Naive thymus-derived CD4-positive, alpha-beta T cell (primary cell): ENCODE measurements at regions not wholly inside any gene's neighbourhood (a gene's known extent, or its start where the extent isn't known, plus 50 kb on each side); places are given as distances from the start of the nearest gene placed in this dataset.
A peak's percentile ranks its signal among the peaks of the same experiment; 100 is the strongest.

Source experiments
- ATAC-seq: fragments of 150-1000 bp; cut with Tn5 transposase; 2 replicates; pipeline ENCODE4 v1.10.0; 2021; ENCODE audit warnings: mild to moderate bottlenecking, moderate library complexity
- CTCF ChIA-PET: fragments of 350-600 bp; sonication (Branson Sonifier 250); formaldehyde crosslinking; loops from one replicate; lab custom pipeline; 2021; ENCODE audit warnings: antibody characterized with exemption; lab: Charles Lee
- POLR2A ChIA-PET: fragments of 350-600 bp; sonication (Branson Sonifier 250); formaldehyde crosslinking; loops from one replicate; lab custom pipeline; 2021; ENCODE audit warnings: antibody characterized with exemption, inconsistent platforms; lab: Charles Lee
- DNase-seq, 9 donors: peaks; one replicate each; pipeline versions ENCODE4 v3.0.0 to v3.0.0-alpha.2; 2020 to 2022; ENCODE audit warnings: mixed read lengths in 1 of 9
- H3K27ac ChIP-seq: one replicate; pipeline ENCODE4 v1.7.0; 2013; ENCODE audit warnings: mild to moderate bottlenecking, low read depth, low read length, moderate library complexity
- H3K27me3 ChIP-seq, 2 donors: one replicate each; pipeline ENCODE4 v1.7.0; 2013; ENCODE audit warnings: low read length in 2 of 2, mild to moderate bottlenecking in 2 of 2, moderate library complexity in 2 of 2; ENCODE audit not compliant: control insufficient read depth in 2 of 2, insufficient read depth in 2 of 2
- H3K36me3 ChIP-seq, 3 experiments: 1 replicate in 2 of 3; 2 replicates in 1 of 3; pipeline ENCODE4 v1.7.0; 2013; ENCODE audit warnings: low read length in 3 of 3, mild to moderate bottlenecking in 3 of 3, moderate library complexity in 1 of 3; ENCODE audit not compliant: insufficient read depth in 3 of 3, control insufficient read depth in 2 of 3
- H3K4me1 ChIP-seq, 2 donors: one replicate each; pipeline ENCODE4 v1.7.0; 2013; ENCODE audit warnings: low read length in 2 of 2, mild to moderate bottlenecking in 2 of 2, moderate library complexity in 1 of 2; ENCODE audit not compliant: control insufficient read depth in 2 of 2, insufficient read depth in 2 of 2
- H3K4me3 ChIP-seq: 2 replicates; pipeline ENCODE4 v1.7.0; 2013; ENCODE audit warnings: mild to moderate bottlenecking, low read length
- H3K9me3 ChIP-seq, 3 experiments: 1 replicate in 2 of 3; 2 replicates in 1 of 3; pipeline ENCODE4 v1.7.0; 2013; ENCODE audit warnings: low read length in 3 of 3; ENCODE audit not compliant: control insufficient read depth in 2 of 3
- H3K27ac Mint-ChIP-seq, 9 donors: one replicate each; pipeline ENCODE4 v1.8.0; 2020 to 2022; ENCODE audit warnings: mixed read lengths in 9 of 9, mild to moderate bottlenecking in 8 of 9, moderate library complexity in 5 of 9, inconsistent platforms in 2 of 9
- H3K27me3 Mint-ChIP-seq, 5 donors: one replicate each; pipeline ENCODE4 v1.8.0; 2021 to 2022; ENCODE audit warnings: mixed read lengths in 5 of 5, mild to moderate bottlenecking in 1 of 5
- H3K36me3 Mint-ChIP-seq, 5 donors: one replicate each; pipeline ENCODE4 v1.8.0; 2020 to 2022; ENCODE audit warnings: mixed read lengths in 5 of 5, mild to moderate bottlenecking in 3 of 5, inconsistent platforms in 1 of 5
- H3K4me1 Mint-ChIP-seq, 7 donors: one replicate each; pipeline ENCODE4 v1.8.0; 2020 to 2022; ENCODE audit warnings: mixed read lengths in 7 of 7, mild to moderate bottlenecking in 3 of 7, inconsistent platforms in 1 of 7
- H3K4me3 Mint-ChIP-seq, 10 donors: one replicate each; pipeline ENCODE4 v1.8.0; 2020 to 2022; ENCODE audit warnings: mild to moderate bottlenecking in 10 of 10, mixed read lengths in 10 of 10, moderate library complexity in 6 of 10, inconsistent platforms in 2 of 10
- H3K9me3 Mint-ChIP-seq, 11 donors: one replicate each; pipeline ENCODE4 v1.8.0; 2020 to 2022; ENCODE audit warnings: mixed read lengths in 11 of 11, mild to moderate bottlenecking in 4 of 11, inconsistent platforms in 1 of 11, moderate library complexity in 1 of 11
- intact Hi-C, 2 donors: fragments of 100-400 bp; cut with micrococcal nuclease; formaldehyde crosslinking; loops; one replicate each; pipeline ENCODE4 v1.15.1; 2023

DNA sequence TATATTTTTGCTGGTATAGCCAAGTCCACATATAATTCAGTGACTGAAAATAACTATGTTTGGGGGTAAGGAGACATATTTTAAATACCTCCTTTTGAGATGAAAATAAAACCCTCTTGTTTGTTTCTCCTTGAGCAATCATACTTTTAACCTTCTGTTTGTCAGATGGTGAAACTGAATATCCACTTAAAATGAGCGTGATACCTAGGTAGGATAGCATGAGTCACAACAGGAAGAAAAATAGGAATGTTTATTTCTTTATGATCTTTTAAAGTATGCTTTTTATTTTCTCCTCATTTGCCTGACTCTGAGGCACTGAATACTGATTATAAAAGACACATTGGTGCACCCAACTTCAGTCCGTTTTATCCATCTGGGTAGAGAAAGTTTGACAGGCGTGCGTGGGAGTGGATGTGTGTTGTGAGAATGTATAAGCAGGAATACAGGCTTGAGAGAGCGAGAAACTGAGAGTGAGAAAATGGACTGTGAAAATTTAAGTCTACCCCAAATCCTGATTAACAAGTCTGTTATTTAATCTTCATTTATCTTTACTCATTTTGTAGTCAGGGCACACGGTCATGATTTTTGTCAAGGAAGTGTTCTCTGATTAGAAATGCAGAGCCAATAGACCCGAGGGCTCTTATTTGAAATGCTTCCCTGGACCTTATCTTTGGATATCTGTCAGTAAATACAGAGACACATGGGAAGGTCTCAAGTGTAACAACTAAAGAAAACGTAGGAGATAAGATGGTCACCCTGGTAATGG is 62.1 kb upstream of the ANTXR2 start:
- H3K4me3 Mint-ChIP-seq = no peak overlapping the region
- H3K9me3 Mint-ChIP-seq = peaks cover 0 to 5% (median 0%) of the 10 kb centered on the region in 11 donors
- ATAC-seq (no peak), DNase-seq (no peak)
- Histone ChIP-seq H3K27me3 (no peaks in the 10 kb centered on the region), H3K9me3 (no peaks in the 10 kb centered on the region), H3K4me3 (no peak overlapping the region), H3K4me1 (peaks cover 18 to 20% of the 10 kb centered on the region in 2 donors), H3K36me3 (no peaks in the 10 kb centered on the region), H3K27ac (no peak overlapping the region)
- CTCF ChIA-PET = no interaction called here
- peaks cover 20 to 50% (median 28%) of the 10 kb centered on the region in 7 donors for H3K4me1 Mint-ChIP-seq
- peaks cover 0 to 17% (median 0%) of the 10 kb centered on the region in 5 donors for H3K36me3 Mint-ChIP-seq
- H3K27me3 Mint-ChIP-seq = no peaks in the 10 kb centered on the region
- peak overlapping the region in 3 of 9 donors; percentile 8 to 41 (median 38) for H3K27ac Mint-ChIP-seq
- intact Hi-C loops = no loop called here
- POLR2A ChIA-PET = interaction anchor here (1.7 kb wide), 1 partner anchor 37 kb away, joined by 10 read pairs; no protein-coding TSS in a partner anchor

DNA sequence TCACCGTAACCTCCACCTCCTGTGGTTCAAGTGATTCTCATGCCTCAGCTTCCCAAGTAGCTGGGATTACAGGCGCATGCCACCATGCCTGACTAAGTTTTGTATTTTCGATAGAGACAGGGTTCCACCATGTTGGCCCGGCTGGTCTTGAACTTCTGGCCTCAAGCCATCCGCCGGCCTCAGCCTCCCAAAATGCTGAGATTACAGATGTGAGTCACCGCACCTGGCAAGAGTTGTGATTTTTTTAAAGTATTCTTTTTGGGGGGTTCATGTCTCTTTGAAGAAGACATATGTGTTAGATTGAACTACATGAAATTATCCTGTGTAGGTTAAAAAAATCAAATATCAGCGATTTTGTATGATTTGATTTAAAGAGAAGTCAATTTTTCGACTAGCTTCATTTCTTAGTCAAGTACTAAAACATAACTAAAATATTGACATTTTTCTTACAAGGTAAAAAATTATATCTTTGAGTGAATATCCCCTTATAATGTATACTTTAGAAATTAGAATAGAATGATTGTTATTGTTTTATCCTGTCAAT is 60.3 kb upstream of the ANTXR2 start:
- Mint-ChIP-seq H3K9me3 (peaks cover 0 to 5% (median 0%) of the 10 kb centered on the region in 11 donors), H3K27ac (no peak overlapping the region), H3K27me3 (no peaks in the 10 kb centered on the region), H3K36me3 (peaks cover 0 to 18% (median 0%) of the 10 kb centered on the region in 5 donors), H3K4me1 (peaks cover 10 to 44% (median 27%) of the 10 kb centered on the region in 7 donors), H3K4me3 (no peak overlapping the region)
- Histone ChIP-seq H3K36me3 (no peaks in the 10 kb centered on the region), H3K27ac (no peak overlapping the region), H3K4me3 (no peak overlapping the region), H3K9me3 (no peaks in the 10 kb centered on the region), H3K27me3 (no peaks in the 10 kb centered on the region), H3K4me1 (peaks cover 13 to 15% of the 10 kb centered on the region in 2 donors)
- no peak for ATAC-seq
- POLR2A ChIA-PET = interaction anchor here (0.6 kb wide), 1 partner anchor 63 kb away, joined by 3 read pairs; no protein-coding TSS in a partner anchor
- no peak for DNase-seq
- intact Hi-C loops = no loop called here
- CTCF ChIA-PET = interaction anchor here (0.7 to 1.0 kb wide), 2 partner anchors 15 to 50 kb away, joined by 3 read pairs; no protein-coding TSS in a partner anchor

DNA sequence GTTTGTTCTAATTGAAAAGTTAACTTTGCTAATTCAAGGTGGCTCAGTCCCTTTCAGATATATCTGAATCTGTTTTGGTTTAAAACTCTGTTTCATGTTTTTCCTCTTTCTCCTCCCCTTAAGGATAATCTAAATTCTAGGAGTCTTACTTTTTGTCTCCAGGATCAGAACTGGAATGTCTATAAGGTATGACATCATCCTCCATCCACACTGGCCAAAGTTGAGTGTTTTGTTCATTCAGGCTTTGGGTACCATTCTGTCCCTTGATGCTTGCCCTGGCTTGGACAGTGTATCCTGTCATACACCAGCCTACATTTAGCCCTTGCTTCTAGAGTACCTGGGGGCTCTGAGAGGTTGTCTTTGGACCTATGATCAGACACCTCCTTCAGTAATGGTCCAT is 56.8 kb upstream of the ANTXR2 start:
- Mint-ChIP-seq H3K36me3 (peaks cover 0 to 11% (median 0%) of the 10 kb centered on the region in 5 donors), H3K27ac (peak overlapping the region in 2 of 9 donors; percentile 72 to 92), H3K27me3 (no peaks in the 10 kb centered on the region), H3K9me3 (peaks cover 0 to 2% (median 0%) of the 10 kb centered on the region in 11 donors), H3K4me1 (peaks cover 25 to 52% (median 49%) of the 10 kb centered on the region in 7 donors), H3K4me3 (no peak overlapping the region)
- intact Hi-C loops = loop anchor here (2.0 to 5.0 kb wide), 6 partner anchors 25 to 1192 kb away; partner anchors contain the start of gene PAQR3 (in 1 of the 2)
- no peak overlapping the region for H3K4me3 ChIP-seq
- no peaks in the 10 kb centered on the region for H3K27me3 ChIP-seq
- POLR2A ChIA-PET = interaction anchor here (5.5 kb wide), 1 partner anchor 53 kb away, joined by 95 read pairs; no protein-coding TSS in a partner anchor
- ATAC-seq (no peak), DNase-seq (no peak)
- H3K4me1 ChIP-seq = peaks cover 34 to 42% of the 10 kb centered on the region in 2 donors
- no peaks in the 10 kb centered on the region for H3K36me3 ChIP-seq
- CTCF ChIA-PET = interaction anchor here (8.2 kb wide), 1 partner anchor 53 kb away, joined by 154 read pairs; no protein-coding TSS in a partner anchor
- H3K27ac ChIP-seq = no peak overlapping the region
- no peaks in the 10 kb centered on the region for H3K9me3 ChIP-seq

DNA sequence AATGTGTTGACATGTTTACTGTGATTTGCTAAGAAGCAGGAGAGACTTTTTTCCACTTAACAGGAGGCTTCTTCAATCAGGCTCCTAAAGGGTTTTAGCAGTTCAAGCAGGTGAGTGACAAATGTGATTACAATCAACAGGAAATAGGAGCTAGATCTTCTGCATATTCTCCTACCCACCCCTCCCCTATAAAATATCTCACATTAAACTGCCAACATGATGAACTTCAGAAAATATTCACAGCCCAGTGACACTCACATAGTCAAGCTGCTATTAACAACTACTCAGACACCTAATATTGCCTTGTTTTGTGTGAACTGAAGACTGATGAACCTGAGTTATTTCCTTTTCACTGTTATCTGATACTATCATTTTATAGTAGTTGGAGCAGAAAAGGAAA is 55.9 kb upstream of the ANTXR2 start:
- Mint-ChIP-seq H3K27me3 (no peaks in the 10 kb centered on the region), H3K4me1 (peaks cover 25 to 57% (median 54%) of the 10 kb centered on the region in 7 donors), H3K36me3 (peaks cover 0 to 8% (median 0%) of the 10 kb centered on the region in 5 donors), H3K27ac (peak overlapping the region in 6 of 9 donors; percentile 15 to 92 (median 69)), H3K9me3 (peaks cover 0 to 2% (median 0%) of the 10 kb centered on the region in 11 donors), H3K4me3 (peak overlapping the region in 5 of 10 donors; percentile 0 to 63 (median 21))
- Histone ChIP-seq H3K9me3 (no peaks in the 10 kb centered on the region), H3K4me3 (no peak overlapping the region), H3K27me3 (no peaks in the 10 kb centered on the region), H3K27ac (no peak overlapping the region), H3K36me3 (no peaks in the 10 kb centered on the region), H3K4me1 (peaks cover 34 to 42% of the 10 kb centered on the region in 2 donors)
- intact Hi-C loops = loop anchor here (5.0 kb wide), 5 partner anchors 122 to 1192 kb away; partner anchors contain the start of gene PAQR3 (in 1 of the 2)
- ChIA-PET CTCF (interaction anchor here (0.8 to 8.2 kb wide), 3 partner anchors 8 to 54 kb away, joined by 3 to 154 read pairs (median 8); no protein-coding TSS in a partner anchor), POLR2A (interaction anchor here (0.6 to 5.5 kb wide), 5 partner anchors 11 to 61 kb away, joined by 3 to 95 read pairs (median 7); no protein-coding TSS in a partner anchor)
- ATAC-seq (no peak), DNase-seq (peak in 1 of 9 donors; percentile 11)

DNA sequence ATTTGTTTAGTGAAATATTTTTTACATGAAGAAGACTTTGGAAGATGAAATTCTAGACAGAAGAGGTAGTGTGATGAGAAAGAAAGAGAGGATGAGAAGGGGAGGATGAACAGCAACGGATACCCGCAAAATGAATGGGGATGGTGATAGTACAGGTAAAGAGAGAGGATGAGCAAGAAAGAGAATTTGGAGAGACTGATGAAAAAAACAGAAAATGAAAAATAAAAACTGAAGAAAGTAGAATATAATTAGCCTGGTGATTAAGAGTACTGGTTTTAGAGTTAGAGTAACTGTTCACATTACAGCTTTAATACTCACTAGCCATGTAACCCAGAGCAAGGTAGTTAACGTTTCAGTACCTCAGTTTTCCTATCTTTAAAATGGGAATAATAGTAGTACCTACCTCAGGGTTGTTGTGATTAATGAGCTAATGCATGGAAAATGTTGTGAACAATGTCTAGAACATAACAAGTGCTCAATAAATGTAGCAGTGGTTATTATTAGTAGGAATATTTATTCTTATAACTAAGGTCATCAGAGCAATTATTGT is 54.9 kb upstream of the ANTXR2 start:
- Histone ChIP-seq H3K27ac (no peak overlapping the region), H3K27me3 (no peaks in the 10 kb centered on the region), H3K4me3 (no peak overlapping the region), H3K4me1 (peaks cover 34 to 42% of the 10 kb centered on the region in 2 donors), H3K9me3 (no peaks in the 10 kb centered on the region), H3K36me3 (no peaks in the 10 kb centered on the region)
- peaks cover 0 to 2% (median 0%) of the 10 kb centered on the region in 11 donors for H3K9me3 Mint-ChIP-seq
- ChIA-PET CTCF (interaction anchor here (1.9 to 8.2 kb wide), 3 partner anchors 11 to 55 kb away, joined by 8 to 154 read pairs (median 52); no protein-coding TSS in a partner anchor), POLR2A (interaction anchor here (1.2 to 5.5 kb wide), 5 partner anchors 12 to 84 kb away, joined by 3 to 95 read pairs (median 11); no protein-coding TSS in a partner anchor)
- peaks cover 0 to 11% (median 0%) of the 10 kb centered on the region in 5 donors for H3K36me3 Mint-ChIP-seq
- peaks cover 25 to 57% (median 54%) of the 10 kb centered on the region in 7 donors for H3K4me1 Mint-ChIP-seq
- H3K27ac Mint-ChIP-seq = peak overlapping the region in 7 of 9 donors; percentile 76 to 92 (median 85)
- ATAC-seq = no peak
- H3K4me3 Mint-ChIP-seq = peak overlapping the region in 5 of 10 donors; percentile 26 to 78 (median 75)
- DNase-seq = no peak
- intact Hi-C loops = loop anchor here (5.0 kb wide), 5 partner anchors 121 to 1191 kb away; partner anchors contain the start of gene PAQR3 (in 1 of the 2)
- no peaks in the 10 kb centered on the region for H3K27me3 Mint-ChIP-seq
